OCI-LY7 (cell line): ENCODE measurements at regions not wholly inside any gene's neighbourhood (a gene's known extent, or its start where the extent isn't known, plus 50 kb on each side); places are given as distances from the start of the nearest gene placed in this dataset.

Source experiments
- BruUV-seq: library from RNA; stranded (reverse); fragments of 400-500 nt; replicated peaks from 2 replicates; lab custom pipeline; 2021; lab: Mats Ljungman, UMichigan
- CTCF ChIA-PET: fragments of 300-600 bp; sonication (Branson Sonifier 250); formaldehyde crosslinking; loops from one replicate; lab custom pipeline; 2022; ENCODE audit warnings: antibody characterized with exemption; ENCODE audit not compliant: unreplicated experiment; lab: Charles Lee
- POLR2A ChIA-PET: fragments of 300-600 bp; sonication (Branson Sonifier 250); formaldehyde crosslinking; loops from one replicate; lab custom pipeline; 2022; ENCODE audit warnings: antibody characterized with exemption; lab: Charles Lee
- DNase-seq: peaks from one replicate; pipeline ENCODE4 v3.0.0-alpha.2; 2015; ENCODE audit warnings: low spot score
- H2AFZ ChIP-seq: fragments of 200-600 bp; sonication (generic), shearing (Covaris generic); 2 replicates; pipeline ENCODE4 v1.6.1; 2014; ENCODE audit warnings: mild to moderate bottlenecking, antibody characterized with exemption, low read length, moderate library complexity
- H3K27ac ChIP-seq: fragments of 200-600 bp; sonication (generic); 2 replicates; pipeline ENCODE4 v1.5.1; 2014; ENCODE audit warnings: mixed run types, low read depth, mild to moderate bottlenecking, moderate library complexity, low read length, inconsistent platforms; ENCODE audit not compliant: poor library complexity, severe bottlenecking
- H3K36me3 ChIP-seq: fragments of 200-600 bp; sonication (generic); 2 replicates; pipeline ENCODE4 v1.6.1; 2014; ENCODE audit warnings: mild to moderate bottlenecking, antibody characterized with exemption, low read length, moderate library complexity, mixed read lengths; ENCODE audit not compliant: insufficient read depth
- H3K4me1 ChIP-seq: fragments of 200-600 bp; sonication (generic); 2 replicates; pipeline ENCODE4 v1.5.1; 2014; ENCODE audit warnings: mild to moderate bottlenecking, low read length; ENCODE audit not compliant: insufficient read depth, poor library complexity, severe bottlenecking
- H3K4me2 ChIP-seq: fragments of 200-600 bp; sonication (generic); 2 replicates; pipeline ENCODE4 v1.6.1; 2014; ENCODE audit warnings: mild to moderate bottlenecking, low read length
- H3K4me3 ChIP-seq: fragments of 200-600 bp; sonication (generic); 2 replicates; pipeline ENCODE4 v1.5.1; 2014; ENCODE audit warnings: mild to moderate bottlenecking, low read depth, low read length; ENCODE audit not compliant: poor library complexity, severe bottlenecking
- H3K79me2 ChIP-seq: fragments of 200-600 bp; sonication (generic); 2 replicates; pipeline ENCODE4 v1.6.1; 2016; ENCODE audit warnings: low read depth, mild to moderate bottlenecking, low read length, moderate library complexity, mixed read lengths; ENCODE audit not compliant: insufficient read depth
- H3K9me2 ChIP-seq: fragments of 200-600 bp; sonication (generic); 2 replicates; pipeline ENCODE4 v1.6.1; 2016; ENCODE audit warnings: mild to moderate bottlenecking, low read length, mixed read lengths; ENCODE audit not compliant: insufficient read depth
- H3K9me3 ChIP-seq: fragments of 200-600 bp; sonication (generic); 2 replicates; pipeline ENCODE4 v1.6.1; 2014; ENCODE audit warnings: mild to moderate bottlenecking, mixed run types, low read length, mixed read lengths
- H4K20me1 ChIP-seq: fragments of 200-600 bp; sonication (generic); 2 replicates; pipeline ENCODE4 v1.6.1; 2014; ENCODE audit warnings: mild to moderate bottlenecking, antibody characterized with exemption, low read length, moderate library complexity, mixed read lengths; ENCODE audit not compliant: insufficient read depth
- EZH2phosphoT487 ChIP-seq: fragments of 200-600 bp; sonication (generic); IDR thresholded peaks from 2 replicates; pipeline ENCODE4 v1.6.1; 2018; ENCODE audit warnings: low read depth, borderline replicate concordance, mild to moderate bottlenecking, mixed run types, antibody characterized with exemption, low read length, moderate library complexity, mixed read lengths
- intact Hi-C: fragments of 100-400 bp; cut with micrococcal nuclease; formaldehyde crosslinking; loops from one replicate; pipeline ENCODE4 v1.10.0; 2022; ENCODE audit not compliant: unreplicated experiment
- TF ChIP-seq, protein P1 (sequence below): fragments of 200-600 bp; sonication (generic); conservative IDR thresholded peaks from 2 replicates; pipeline ENCODE4 v1.5.1; 2014; ENCODE audit warnings: mild to moderate bottlenecking, antibody characterized with exemption, low read length, moderate library complexity, mixed read lengths

DNA sequence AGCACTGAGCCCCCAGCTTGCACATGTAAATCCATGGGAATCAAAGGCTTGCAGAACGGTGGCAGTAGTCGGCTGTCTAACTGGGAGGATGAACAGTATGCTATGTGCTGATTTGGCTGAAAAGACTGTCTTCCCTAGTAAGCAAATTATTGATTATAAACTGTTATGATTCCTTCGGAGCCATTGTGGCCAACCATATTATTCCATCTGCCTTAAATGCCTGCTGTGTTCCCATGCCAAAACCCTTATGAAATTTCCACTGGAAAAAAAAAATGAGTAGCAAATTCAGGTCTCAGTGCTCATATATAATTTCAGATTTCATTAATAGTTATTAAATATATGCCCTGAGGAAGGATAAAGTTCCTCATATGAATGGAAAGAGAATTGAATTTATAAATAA is 132.7 kb upstream of the MID1 start:
- Histone ChIP-seq H4K20me1 (no peaks in the 10 kb centered on the region), H3K9me3 (no peaks in the 10 kb centered on the region), H2AFZ (no peak overlapping the region), H3K4me1 (no peaks in the 10 kb centered on the region), H3K27ac (no peak overlapping the region), H3K79me2 (no peaks in the 10 kb centered on the region), H3K9me2 (no peaks in the 10 kb centered on the region), H3K4me3 (no peak overlapping the region), H3K36me3 (no peaks in the 10 kb centered on the region), H3K4me2 (no peak overlapping the region)
- TF ChIP-seq EZH2phosphoT487, result no peak
- TF ChIP-seq, protein P1, sequence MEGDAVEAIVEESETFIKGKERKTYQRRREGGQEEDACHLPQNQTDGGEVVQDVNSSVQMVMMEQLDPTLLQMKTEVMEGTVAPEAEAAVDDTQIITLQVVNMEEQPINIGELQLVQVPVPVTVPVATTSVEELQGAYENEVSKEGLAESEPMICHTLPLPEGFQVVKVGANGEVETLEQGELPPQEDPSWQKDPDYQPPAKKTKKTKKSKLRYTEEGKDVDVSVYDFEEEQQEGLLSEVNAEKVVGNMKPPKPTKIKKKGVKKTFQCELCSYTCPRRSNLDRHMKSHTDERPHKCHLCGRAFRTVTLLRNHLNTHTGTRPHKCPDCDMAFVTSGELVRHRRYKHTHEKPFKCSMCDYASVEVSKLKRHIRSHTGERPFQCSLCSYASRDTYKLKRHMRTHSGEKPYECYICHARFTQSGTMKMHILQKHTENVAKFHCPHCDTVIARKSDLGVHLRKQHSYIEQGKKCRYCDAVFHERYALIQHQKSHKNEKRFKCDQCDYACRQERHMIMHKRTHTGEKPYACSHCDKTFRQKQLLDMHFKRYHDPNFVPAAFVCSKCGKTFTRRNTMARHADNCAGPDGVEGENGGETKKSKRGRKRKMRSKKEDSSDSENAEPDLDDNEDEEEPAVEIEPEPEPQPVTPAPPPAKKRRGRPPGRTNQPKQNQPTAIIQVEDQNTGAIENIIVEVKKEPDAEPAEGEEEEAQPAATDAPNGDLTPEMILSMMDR, result no peak
- CTCF ChIA-PET, result no interaction called here
- intact Hi-C loops, result no loop called here
- POLR2A ChIA-PET, result no interaction called here
- DNase-seq, result no peak
- BruUV-seq, result no TSS peak

DNA sequence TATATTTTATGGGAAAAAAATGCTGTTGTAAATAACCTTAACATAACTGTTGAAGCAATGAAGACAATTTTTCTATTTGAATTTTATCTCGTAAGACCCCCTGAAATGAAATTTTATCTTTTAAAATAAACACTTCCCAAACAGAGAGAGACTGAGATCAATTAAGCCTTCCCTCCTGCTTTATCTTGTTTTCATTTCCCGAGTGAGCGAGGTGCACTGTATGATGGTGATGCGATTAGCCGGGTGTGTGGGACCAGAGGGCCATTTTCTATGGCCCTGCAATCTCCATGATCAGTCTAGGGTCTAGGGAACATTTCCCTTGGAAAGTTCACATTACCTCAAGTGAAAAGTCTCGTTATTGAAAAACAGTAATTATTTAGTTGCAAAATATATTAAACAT is 134.1 kb upstream of the MID1 start:
- no peaks in the 10 kb centered on the region for H3K9me3 ChIP-seq
- no peaks in the 10 kb centered on the region for H3K36me3 ChIP-seq
- no peak overlapping the region for H3K4me2 ChIP-seq
- BruUV-seq, result no TSS peak
- H3K9me2 ChIP-seq, result no peaks in the 10 kb centered on the region
- CTCF ChIA-PET, result no interaction called here
- H3K79me2 ChIP-seq, result no peaks in the 10 kb centered on the region
- H4K20me1 ChIP-seq, result no peaks in the 10 kb centered on the region
- TF ChIP-seq, protein P1, result no peak
- TF ChIP-seq EZH2phosphoT487, result no peak
- DNase-seq, result no peak
- H2AFZ ChIP-seq, result no peak overlapping the region
- POLR2A ChIA-PET, result no interaction called here
- H3K4me3 ChIP-seq, result no peak overlapping the region
- no peaks in the 10 kb centered on the region for H3K4me1 ChIP-seq
- H3K27ac ChIP-seq, result no peak overlapping the region
- intact Hi-C loops, result no loop called here

DNA sequence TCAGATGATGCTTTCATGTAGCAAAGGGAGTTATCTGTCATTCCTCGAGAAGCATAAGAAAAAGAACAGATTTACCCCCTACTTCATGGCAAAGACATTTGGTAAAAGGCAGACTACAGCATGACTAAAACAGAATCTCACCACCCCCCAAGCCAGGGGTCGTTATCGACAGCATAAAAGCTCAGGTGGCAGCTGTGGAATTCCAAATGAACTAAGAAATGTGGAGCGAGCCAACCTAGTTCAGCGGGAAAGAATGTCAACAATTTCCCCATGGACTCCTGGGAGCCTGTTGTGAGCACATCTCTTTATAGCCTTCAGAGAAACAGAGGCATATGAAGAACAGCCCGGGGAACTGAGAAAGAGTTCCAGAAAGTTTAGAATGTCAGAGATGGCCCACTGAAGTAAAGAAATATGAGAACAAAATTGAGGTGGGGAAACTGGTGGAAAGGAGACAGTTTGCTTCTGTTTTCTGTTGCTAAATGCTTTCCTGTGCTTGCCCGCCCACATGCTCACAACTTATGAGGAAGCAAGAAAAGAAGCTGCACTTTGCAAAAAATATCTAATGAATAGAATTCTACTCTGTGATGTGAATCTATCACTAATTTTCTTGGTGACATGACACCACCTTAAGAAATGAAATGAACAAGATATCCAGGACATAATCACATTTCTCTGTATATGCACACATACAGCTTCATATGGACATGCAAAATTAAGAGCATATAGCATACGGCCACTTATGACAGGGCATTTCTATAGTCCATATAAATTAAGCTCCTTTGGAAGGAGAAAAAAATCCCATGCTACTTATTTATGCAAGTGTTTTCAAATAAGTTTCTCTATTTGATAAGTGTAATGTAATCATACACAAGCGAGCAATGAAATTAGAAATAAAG is 135.3 kb upstream of the MID1 start:
- POLR2A ChIA-PET, result interaction anchor here (0.6 kb wide), 1 partner anchor 776 kb away, joined by 4 read pairs; no protein-coding TSS in a partner anchor

More for the DNA sequence above, 135.3 kb upstream of the MID1 start:
- TF ChIP-seq EZH2phosphoT487, result no peak
- TF ChIP-seq, protein P1, result no peak
- H3K79me2 ChIP-seq, result no peaks in the 10 kb centered on the region
- no peaks in the 10 kb centered on the region for H3K9me2 ChIP-seq
- no peak overlapping the region for H3K4me2 ChIP-seq
- H3K4me3 ChIP-seq, result no peak overlapping the region
- H3K36me3 ChIP-seq, result no peaks in the 10 kb centered on the region
- H3K4me1 ChIP-seq, result no peaks in the 10 kb centered on the region
- CTCF ChIA-PET, result no interaction called here
- BruUV-seq, result no TSS peak
- H3K27ac ChIP-seq, result no peak overlapping the region
- no peaks in the 10 kb centered on the region for H3K9me3 ChIP-seq
- H2AFZ ChIP-seq, result no peak overlapping the region
- intact Hi-C loops, result no loop called here
- H4K20me1 ChIP-seq, result no peaks in the 10 kb centered on the region
- no peak for DNase-seq
